ENCODE measurements at regions not wholly inside any gene's neighbourhood (a gene's known extent, or its start where the extent isn't known, plus 50 kb on each side); places are given as distances from the start of the nearest gene placed in this dataset.

DNA sequence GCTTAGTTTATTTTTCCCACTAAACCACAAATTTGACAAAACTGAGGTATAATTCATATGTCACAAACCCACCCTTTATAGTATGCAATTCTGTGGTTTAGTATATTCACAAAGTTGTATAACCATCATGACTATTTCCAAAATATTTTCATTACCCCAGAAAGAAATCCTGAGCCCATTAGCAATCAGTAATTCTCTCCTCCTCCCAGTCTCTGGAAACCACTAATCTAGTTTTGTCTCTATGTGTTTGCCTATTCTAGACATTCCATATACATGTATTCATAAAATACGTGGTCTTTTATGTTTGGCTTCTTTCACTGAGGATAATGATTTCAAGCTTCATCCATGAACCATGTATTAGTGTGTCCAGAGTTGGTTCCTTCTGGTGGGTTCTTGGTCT, 267.6 kb downstream of the AEBP2 start:
- H3K27me3 Mint-ChIP-seq (ENCODE audit: low read depth), result peaks cover 4% of the 10 kb centered on the region
- intact Hi-C loops (cut with micrococcal nuclease), result no loop called here
- no peak for DNase-seq
- CTCF ChIA-PET, result no interaction called here
- H3K9me3 Mint-ChIP-seq, result peaks cover 49% of the 10 kb centered on the region
- no peak overlapping the region for H3K27ac Mint-ChIP-seq
- H3K4me3 Mint-ChIP-seq, result no peak overlapping the region
- H3K4me1 Mint-ChIP-seq (ENCODE audit: low read depth), result no peaks in the 10 kb centered on the region
- peaks cover 2% of the 10 kb centered on the region for H3K36me3 Mint-ChIP-seq (ENCODE audit: low read depth)

DNA sequence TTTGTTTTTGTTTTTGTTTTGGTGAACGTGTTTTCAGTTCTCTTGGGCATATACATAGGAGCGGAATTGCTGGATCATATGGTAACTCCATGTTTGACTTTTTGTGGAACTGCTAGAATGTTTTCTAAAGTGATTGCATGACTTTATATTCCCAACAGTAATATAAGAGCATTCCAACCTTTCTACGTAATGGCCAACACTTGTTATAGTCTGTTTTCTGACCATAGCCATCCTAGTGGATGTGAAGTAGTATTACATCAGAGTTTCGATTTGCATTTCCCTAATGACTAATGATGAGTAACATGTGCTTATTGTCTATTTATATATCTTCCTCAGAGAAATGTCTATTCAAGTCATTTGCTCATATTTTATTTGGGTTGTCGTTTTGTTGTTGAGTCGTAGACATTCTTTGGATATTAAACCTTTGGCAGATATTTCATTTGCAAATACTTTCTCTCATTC, 268.7 kb downstream of the AEBP2 start:
- intact Hi-C loops (cut with micrococcal nuclease), result no loop called here
- Mint-ChIP-seq H3K27me3 (ENCODE audit: low read depth) (peaks cover 4% of the 10 kb centered on the region), H3K9me3 (peaks cover 41% of the 10 kb centered on the region), H3K36me3 (ENCODE audit: low read depth) (peaks cover under 1% of the 10 kb centered on the region), H3K4me3 (no peak overlapping the region), H3K4me1 (ENCODE audit: low read depth) (no peaks in the 10 kb centered on the region), H3K27ac (no peak overlapping the region)
- CTCF ChIA-PET, result interaction anchor here (1.3 kb wide), 1 partner anchor 13 kb away, joined by 3 read pairs; no protein-coding TSS in a partner anchor
- DNase-seq, result no peak

- CTCF ChIA-PET, result no interaction called here
- Mint-ChIP-seq H3K27me3 (ENCODE audit: low read depth) (peaks cover 4% of the 10 kb centered on the region), H3K27ac (no peak overlapping the region), H3K36me3 (ENCODE audit: low read depth) (no peaks in the 10 kb centered on the region), H3K4me1 (ENCODE audit: low read depth) (no peaks in the 10 kb centered on the region), H3K9me3 (peaks cover 31% of the 10 kb centered on the region), H3K4me3 (no peak overlapping the region)
- no peak for DNase-seq
- intact Hi-C loops (cut with micrococcal nuclease), result no loop called here
Measured at GRCh38 chr12:19709889-19710288, 270.6 kb downstream of the AEBP2 start.

DNA sequence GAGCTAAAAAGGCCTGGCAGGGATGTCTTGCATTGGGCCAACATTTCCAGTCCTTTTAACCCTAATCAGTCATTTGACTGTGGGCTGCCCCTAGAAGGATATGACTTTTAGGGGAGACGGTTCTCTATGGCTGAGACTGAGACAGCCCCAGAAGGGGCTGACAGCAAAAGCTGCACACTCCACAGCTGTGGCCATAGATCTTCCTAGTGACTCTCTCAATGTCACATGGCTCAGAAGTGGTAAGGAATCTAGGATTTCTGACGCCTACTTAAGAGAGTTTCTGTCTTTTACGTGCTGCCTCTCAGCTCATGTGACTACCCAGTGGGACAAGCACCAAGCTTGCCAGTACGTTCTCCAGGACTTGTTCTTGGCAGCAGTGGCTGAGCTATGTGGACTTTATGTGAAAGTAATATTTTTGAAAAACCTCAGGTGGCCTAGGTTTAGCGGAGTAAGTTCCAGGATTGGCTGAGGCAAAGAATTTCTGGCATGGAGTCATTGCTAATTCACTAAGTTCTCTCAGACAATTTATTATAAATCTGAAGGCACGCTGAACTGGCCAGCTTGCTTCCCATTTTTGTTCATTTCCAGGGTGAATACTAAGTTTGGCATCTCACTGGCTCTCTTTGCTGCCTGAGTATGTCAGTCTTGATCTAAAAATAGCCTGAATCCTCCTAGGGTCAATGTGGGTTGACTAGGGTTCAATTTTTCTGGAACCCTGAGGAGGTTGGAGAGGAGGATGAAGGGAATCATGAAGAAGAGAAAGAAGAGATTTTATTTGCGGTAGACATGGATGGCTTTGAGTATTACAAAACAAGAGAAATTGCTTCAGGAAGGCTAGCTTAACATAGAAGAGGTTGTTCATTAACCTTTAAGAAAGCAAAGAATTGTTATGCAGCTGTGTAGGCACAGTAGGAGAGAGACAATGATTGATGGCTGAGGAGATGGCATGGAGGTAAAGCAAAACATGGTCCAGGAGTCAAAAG, 271.8 kb downstream of the AEBP2 start:
- no peak overlapping the region for H3K4me3 Mint-ChIP-seq
- H3K27me3 Mint-ChIP-seq (ENCODE audit: low read depth), result peaks cover 4% of the 10 kb centered on the region
- no peak for DNase-seq
- H3K4me1 Mint-ChIP-seq (ENCODE audit: low read depth), result no peaks in the 10 kb centered on the region
- CTCF ChIA-PET, result interaction anchor here (0.9 kb wide), 1 partner anchor 29 kb away, joined by 4 read pairs; no protein-coding TSS in a partner anchor
- intact Hi-C loops (cut with micrococcal nuclease), result no loop called here
- peaks cover 20% of the 10 kb centered on the region for H3K9me3 Mint-ChIP-seq
- H3K27ac Mint-ChIP-seq, result no peak overlapping the region
- no peaks in the 10 kb centered on the region for H3K36me3 Mint-ChIP-seq (ENCODE audit: low read depth)

DNA sequence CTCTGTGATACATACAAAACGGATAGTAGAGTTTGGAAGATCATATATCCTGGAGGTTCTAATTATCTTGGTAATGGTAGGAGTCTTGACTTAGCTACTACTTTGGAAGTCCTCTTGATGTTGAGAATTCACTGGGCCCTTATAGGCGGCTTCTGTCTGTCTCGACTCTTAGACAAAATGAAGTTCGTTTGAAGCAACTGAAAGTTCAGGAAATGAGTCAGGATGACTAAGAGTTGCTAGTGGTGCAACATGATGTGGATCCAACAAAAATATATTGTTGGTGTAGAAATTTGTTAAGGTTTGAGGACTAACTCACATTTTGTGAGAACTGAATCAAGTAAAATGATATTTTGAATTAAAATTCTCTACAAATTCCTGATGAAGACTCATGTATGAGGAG, 272.7 kb downstream of the AEBP2 start:
- Mint-ChIP-seq H3K4me3 (no peak overlapping the region), H3K9me3 (peaks cover 15% of the 10 kb centered on the region), H3K27ac (no peak overlapping the region), H3K4me1 (ENCODE audit: low read depth) (no peaks in the 10 kb centered on the region), H3K36me3 (ENCODE audit: low read depth) (no peaks in the 10 kb centered on the region), H3K27me3 (ENCODE audit: low read depth) (peaks cover 4% of the 10 kb centered on the region)
- DNase-seq, result no peak
- intact Hi-C loops (cut with micrococcal nuclease), result no loop called here
- CTCF ChIA-PET, result no interaction called here

GRCh38 chr12:19718401-19718800, 279.1 kb downstream of the AEBP2 start:
- intact Hi-C loops (cut with micrococcal nuclease), result no loop called here
- Mint-ChIP-seq H3K9me3 (peaks cover 5% of the 10 kb centered on the region), H3K27me3 (ENCODE audit: low read depth) (no peaks in the 10 kb centered on the region), H3K4me1 (ENCODE audit: low read depth) (no peaks in the 10 kb centered on the region), H3K4me3 (no peak overlapping the region), H3K27ac (no peak overlapping the region), H3K36me3 (ENCODE audit: low read depth) (no peaks in the 10 kb centered on the region)
- no peak for DNase-seq
- CTCF ChIA-PET, result interaction anchor here (0.6 to 1.5 kb wide), 2 partner anchors 18 to 21 kb away, joined by 3 to 4 read pairs; no protein-coding TSS in a partner anchor

- no peak overlapping the region for H3K4me3 Mint-ChIP-seq
- CTCF ChIA-PET, result no interaction called here
- no peak overlapping the region for H3K27ac Mint-ChIP-seq
- no peaks in the 10 kb centered on the region for H3K27me3 Mint-ChIP-seq (ENCODE audit: low read depth)
- H3K4me1 Mint-ChIP-seq (ENCODE audit: low read depth), result no peaks in the 10 kb centered on the region
- intact Hi-C loops (cut with micrococcal nuclease), result no loop called here
- H3K9me3 Mint-ChIP-seq, result peaks cover 5% of the 10 kb centered on the region
- no peak for DNase-seq
- H3K36me3 Mint-ChIP-seq (ENCODE audit: low read depth), result no peaks in the 10 kb centered on the region
Measured at GRCh38 chr12:19719672-19720071, 280.4 kb downstream of the AEBP2 start.

DNA sequence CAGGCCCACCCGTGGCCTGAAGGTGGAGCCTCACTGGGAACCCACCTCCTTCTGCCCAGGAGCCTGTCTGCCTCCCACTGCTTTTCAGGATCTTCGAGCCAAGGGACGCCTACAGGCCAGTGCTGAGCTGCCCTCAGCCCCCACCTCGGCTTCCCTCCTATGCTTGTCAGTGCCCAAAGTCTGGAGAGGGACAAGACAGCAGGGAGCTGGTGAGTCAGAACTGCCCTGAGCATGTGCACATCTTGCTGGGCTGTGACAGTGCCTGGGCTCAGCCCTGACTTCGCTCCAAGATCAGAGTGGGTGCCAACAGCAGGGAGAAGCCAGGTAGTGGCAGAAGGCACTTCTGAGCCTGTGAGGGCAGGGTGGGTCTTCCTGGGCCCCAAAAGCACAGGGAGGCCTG, 286.8 kb downstream of the AEBP2 start:
- Mint-ChIP-seq H3K27ac (no peak overlapping the region), H3K36me3 (ENCODE audit: low read depth) (peaks cover 2% of the 10 kb centered on the region)
- CTCF ChIA-PET, result no interaction called here

DNA sequence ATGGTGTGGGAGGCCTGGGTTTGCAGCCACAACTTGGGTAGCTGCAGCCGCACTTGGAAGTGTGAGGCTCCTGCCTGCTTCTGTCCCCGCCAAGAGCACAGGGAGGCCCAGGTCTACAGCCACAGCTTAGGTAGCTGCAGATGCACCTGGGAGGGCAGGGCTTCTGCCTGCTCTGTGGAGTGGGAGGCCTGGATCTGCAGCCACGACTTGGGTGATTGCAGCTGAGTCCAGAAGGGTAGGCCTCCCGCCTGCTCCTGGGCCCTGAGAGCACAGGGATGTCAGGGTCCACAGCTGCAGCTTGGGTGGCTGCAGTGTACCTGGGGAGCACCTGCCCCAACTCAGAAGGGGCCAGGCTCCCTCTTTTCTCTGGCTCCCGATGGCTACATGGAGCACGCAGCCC, 287.3 kb downstream of the AEBP2 start:
- CTCF ChIA-PET, result no interaction called here
- peaks cover 2% of the 10 kb centered on the region for H3K36me3 Mint-ChIP-seq (ENCODE audit: low read depth)
- intact Hi-C loops (cut with micrococcal nuclease), result no loop called here
- peaks cover 12% of the 10 kb centered on the region for H3K9me3 Mint-ChIP-seq
- H3K4me3 Mint-ChIP-seq, result no peak overlapping the region
- no peaks in the 10 kb centered on the region for H3K27me3 Mint-ChIP-seq (ENCODE audit: low read depth)
- no peak for DNase-seq
- H3K4me1 Mint-ChIP-seq (ENCODE audit: low read depth), result no peaks in the 10 kb centered on the region
- no peak overlapping the region for H3K27ac Mint-ChIP-seq

More for the DNA sequence above, 286.8 kb downstream of the AEBP2 start:
- H3K4me3 Mint-ChIP-seq, result no peak overlapping the region
- intact Hi-C loops (cut with micrococcal nuclease), result no loop called here
- no peaks in the 10 kb centered on the region for H3K27me3 Mint-ChIP-seq (ENCODE audit: low read depth)
- no peak for DNase-seq
- H3K4me1 Mint-ChIP-seq (ENCODE audit: low read depth), result no peaks in the 10 kb centered on the region
- H3K9me3 Mint-ChIP-seq, result peaks cover 12% of the 10 kb centered on the region

GRCh38 chr12:19737019-19737418, 297.7 kb downstream of the AEBP2 start:
- DNase-seq, result no peak
- Mint-ChIP-seq H3K4me1 (ENCODE audit: low read depth) (no peaks in the 10 kb centered on the region), H3K27me3 (ENCODE audit: low read depth) (no peaks in the 10 kb centered on the region), H3K27ac (no peak overlapping the region), H3K4me3 (no peak overlapping the region), H3K36me3 (ENCODE audit: low read depth) (no peaks in the 10 kb centered on the region), H3K9me3 (no peaks in the 10 kb centered on the region)
- intact Hi-C loops (cut with micrococcal nuclease), result loop anchor here (5.0 to 10.0 kb wide), 3 partner anchors 95 to 640 kb away; no protein-coding TSS in a partner anchor
- CTCF ChIA-PET, result no interaction called here

DNA sequence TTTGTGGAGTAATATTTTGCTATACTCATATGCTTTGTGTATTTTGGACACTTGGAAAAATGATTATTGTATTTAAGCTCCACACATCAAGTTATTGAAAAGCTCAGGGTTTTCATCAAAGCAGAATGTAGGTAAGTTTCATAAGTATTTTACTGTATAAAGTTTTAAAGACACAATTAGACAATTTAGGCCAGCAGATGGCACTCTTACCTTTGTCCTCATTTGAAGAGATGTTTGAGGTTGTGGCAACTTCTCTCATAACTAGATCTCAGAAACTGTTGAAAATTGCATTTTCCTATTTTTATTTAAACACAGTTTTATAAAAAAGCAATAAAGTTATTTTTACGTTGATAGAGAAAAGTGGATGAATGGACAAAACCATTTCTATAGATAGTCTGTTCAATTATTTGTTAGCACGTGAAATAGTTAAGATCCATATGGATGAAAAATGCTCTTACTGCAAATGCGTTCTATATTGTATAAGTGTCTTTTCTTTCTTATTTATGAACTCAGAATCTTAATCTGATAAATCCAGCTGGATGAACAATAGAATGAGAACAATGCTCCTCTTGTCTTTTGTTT, 300.0 kb downstream of the AEBP2 start:
- Mint-ChIP-seq H3K4me3 (no peak overlapping the region), H3K36me3 (ENCODE audit: low read depth) (no peaks in the 10 kb centered on the region), H3K27me3 (ENCODE audit: low read depth) (no peaks in the 10 kb centered on the region), H3K27ac (no peak overlapping the region), H3K4me1 (ENCODE audit: low read depth) (no peaks in the 10 kb centered on the region), H3K9me3 (no peaks in the 10 kb centered on the region)
- intact Hi-C loops (cut with micrococcal nuclease), result loop anchor here (5.0 to 10.0 kb wide), 3 partner anchors 93 to 638 kb away; no protein-coding TSS in a partner anchor
- DNase-seq, result peak; percentile 46
- CTCF ChIA-PET, result interaction anchor here (0.6 to 1.8 kb wide), 12 partner anchors 8 to 566 kb away, joined by 3 to 6 read pairs (median 4); no protein-coding TSS in a partner anchor

GRCh38 chr12:19740472-19741131, 301.3 kb downstream of the AEBP2 start:
- CTCF ChIA-PET, result interaction anchor here (0.8 to 1.8 kb wide), 3 partner anchors 9 to 171 kb away, joined by 3 to 5 read pairs (median 4); no protein-coding TSS in a partner anchor
- Mint-ChIP-seq H3K27ac (no peak overlapping the region), H3K9me3 (no peaks in the 10 kb centered on the region), H3K36me3 (ENCODE audit: low read depth) (no peaks in the 10 kb centered on the region), H3K4me3 (no peak overlapping the region), H3K27me3 (ENCODE audit: low read depth) (no peaks in the 10 kb centered on the region), H3K4me1 (ENCODE audit: low read depth) (no peaks in the 10 kb centered on the region)
- no peak for DNase-seq
- intact Hi-C loops (cut with micrococcal nuclease), result no loop called here
